ENCODE measurements at regions not wholly inside any gene's neighbourhood (a gene's known extent, or its start where the extent isn't known, plus 50 kb on each side); places are given as distances from the start of the nearest gene placed in this dataset.
"Not testable (repeated sequence)": the region's sequence is repeated elsewhere in the genome, so short reads cannot be mapped to it uniquely, and the experiment has no call there.

- DNase-seq: no peak
Measured at GRCh38 chr5:56763711-56764466, 51.5 kb upstream of the MAP3K1 start.

GRCh38 chr5:56763182-56763581 is 52.2 kb upstream of the MAP3K1 start:
- no peak for DNase-seq

GRCh38 chr5:56761151-56761885 is 54.0 kb upstream of the MAP3K1 start:
- DNase-seq: no peak

GRCh38 chr5:56760723-56761122 is 54.6 kb upstream of the MAP3K1 start:
- DNase-seq: no peak

GRCh38 chr5:56759521-56760216 is 55.7 kb upstream of the MAP3K1 start:
- DNase-seq: no peak

- DNase-seq: no peak
Measured at GRCh38 chr5:56757077-56757476, 58.3 kb upstream of the MAP3K1 start.

- no peak for DNase-seq
Measured at GRCh38 chr5:56755036-56755555, 60.3 kb upstream of the MAP3K1 start.

GRCh38 chr5:56753588-56753987 is 61.8 kb upstream of the MAP3K1 start:
- DNase-seq: not testable (repeated sequence)

GRCh38 chr5:56751572-56752313 is 63.6 kb upstream of the MAP3K1 start:
- DNase-seq: no peak

- DNase-seq: no peak
Measured at GRCh38 chr5:56749842-56750241, 65.5 kb upstream of the MAP3K1 start.

- DNase-seq: no peak
Measured at GRCh38 chr5:56746553-56747339, 68.6 kb upstream of the MAP3K1 start.

- DNase-seq: no peak
Measured at GRCh38 chr5:56745864-56746263, 69.5 kb upstream of the MAP3K1 start.

GRCh38 chr5:56740868-56741267 is 74.5 kb upstream of the MAP3K1 start:
- DNase-seq: no peak

GRCh38 chr5:56739990-56740389 is 75.4 kb upstream of the MAP3K1 start:
- no peak for DNase-seq

GRCh38 chr5:56737951-56738606 is 77.3 kb upstream of the MAP3K1 start:
- no peak for DNase-seq

- no peak for DNase-seq
Measured at GRCh38 chr5:56737002-56737621, 78.2 kb upstream of the MAP3K1 start.

- peak; percentile 32 for DNase-seq
Measured at GRCh38 chr5:56735849-56736641, 79.3 kb upstream of the MAP3K1 start.

- no peak for DNase-seq
Measured at GRCh38 chr5:56734091-56734694, 81.2 kb upstream of the MAP3K1 start.

- DNase-seq: no peak
Measured at GRCh38 chr5:56733580-56733979, 81.8 kb upstream of the MAP3K1 start.

- no peak for DNase-seq
Measured at GRCh38 chr5:56732121-56732520, 83.2 kb upstream of the MAP3K1 start.

Data from CD4-positive, alpha-beta T cell treated with Interleukin-10 for 1 hour (primary cell).